ENCODE measurements at regions not wholly inside any gene's neighbourhood (a gene's known extent, or its start where the extent isn't known, plus 50 kb on each side); places are given as distances from the start of the nearest gene placed in this dataset.
A peak's percentile ranks its signal among the peaks of the same experiment; 100 is the strongest.

GRCh38 chr3:159819676-159820075, 169.0 kb upstream of the IL12A start:
- no peaks in the 10 kb centered on the region for H3K27me3 ChIP-seq (ENCODE audit: control insufficient read depth, insufficient read depth, low read length)
- no peak overlapping the region for H3K9ac ChIP-seq
- no peak for TF ChIP-seq CTCF (IDR thresholded peaks at IDR 0.05)
- no peak overlapping the region for H3K4me3 ChIP-seq (ENCODE audit: low read depth, low read length)
- no peak overlapping the region for H2AFZ ChIP-seq
- no peak overlapping the region for H3K4me2 ChIP-seq (ENCODE audit: low read length)
- no peaks in the 10 kb centered on the region for H3K79me2 ChIP-seq
- H3K9me3 ChIP-seq (ENCODE audit: control insufficient read depth, low read length), result no peaks in the 10 kb centered on the region
- H3K27ac ChIP-seq, result no peak overlapping the region
- H3K4me1 ChIP-seq, result peaks cover 6% of the 10 kb centered on the region
- H3K36me3 ChIP-seq (ENCODE audit: control insufficient read depth, insufficient read depth, low read length), result no peaks in the 10 kb centered on the region

GRCh38 chr3:159821110-159821509, 167.5 kb upstream of the IL12A start:
- H3K36me3 ChIP-seq (ENCODE audit: control insufficient read depth, insufficient read depth, low read length), result no peaks in the 10 kb centered on the region
- no peaks in the 10 kb centered on the region for H3K79me2 ChIP-seq
- peaks cover 6% of the 10 kb centered on the region for H3K4me1 ChIP-seq
- no peak for TF ChIP-seq CTCF (IDR thresholded peaks at IDR 0.05)
- no peaks in the 10 kb centered on the region for H3K9me3 ChIP-seq (ENCODE audit: control insufficient read depth, low read length)
- H3K4me2 ChIP-seq (ENCODE audit: low read length), result no peak overlapping the region
- H3K27ac ChIP-seq, result no peak overlapping the region
- no peaks in the 10 kb centered on the region for H3K27me3 ChIP-seq (ENCODE audit: control insufficient read depth, insufficient read depth, low read length)
- H2AFZ ChIP-seq, result no peak overlapping the region
- no peak overlapping the region for H3K9ac ChIP-seq
- no peak overlapping the region for H3K4me3 ChIP-seq (ENCODE audit: low read depth, low read length)

GRCh38 chr3:159821736-159822135, 166.9 kb upstream of the IL12A start:
- Histone ChIP-seq H3K36me3 (ENCODE audit: control insufficient read depth, insufficient read depth, low read length) (no peaks in the 10 kb centered on the region), H3K9ac (no peak overlapping the region), H3K79me2 (no peaks in the 10 kb centered on the region), H3K4me2 (ENCODE audit: low read length) (no peak overlapping the region), H3K4me3 (ENCODE audit: low read depth, low read length) (no peak overlapping the region), H3K9me3 (ENCODE audit: control insufficient read depth, low read length) (no peaks in the 10 kb centered on the region), H3K27ac (no peak overlapping the region), H3K4me1 (peaks cover 6% of the 10 kb centered on the region), H3K27me3 (ENCODE audit: control insufficient read depth, insufficient read depth, low read length) (no peaks in the 10 kb centered on the region), H2AFZ (no peak overlapping the region)
- no peak for TF ChIP-seq CTCF (IDR thresholded peaks at IDR 0.05)

- H3K4me2 ChIP-seq (ENCODE audit: low read length), result no peak overlapping the region
- no peak overlapping the region for H3K27ac ChIP-seq
- H3K4me3 ChIP-seq (ENCODE audit: low read depth, low read length), result no peak overlapping the region
- H3K36me3 ChIP-seq (ENCODE audit: control insufficient read depth, insufficient read depth, low read length), result no peaks in the 10 kb centered on the region
- peaks cover 6% of the 10 kb centered on the region for H3K4me1 ChIP-seq
- no peaks in the 10 kb centered on the region for H3K27me3 ChIP-seq (ENCODE audit: control insufficient read depth, insufficient read depth, low read length)
- no peaks in the 10 kb centered on the region for H3K9me3 ChIP-seq (ENCODE audit: control insufficient read depth, low read length)
- TF ChIP-seq CTCF (IDR thresholded peaks at IDR 0.05), result no peak
- no peak overlapping the region for H2AFZ ChIP-seq
- H3K9ac ChIP-seq, result no peak overlapping the region
- H3K79me2 ChIP-seq, result no peaks in the 10 kb centered on the region
These were observed 164.9 kb upstream of the IL12A start for GRCh38 chr3:159823780-159824179.

- no peaks in the 10 kb centered on the region for H3K36me3 ChIP-seq (ENCODE audit: control insufficient read depth, insufficient read depth, low read length)
- H3K27me3 ChIP-seq (ENCODE audit: control insufficient read depth, insufficient read depth, low read length), result no peaks in the 10 kb centered on the region
- no peak overlapping the region for H3K9ac ChIP-seq
- H3K79me2 ChIP-seq, result no peaks in the 10 kb centered on the region
- no peak for TF ChIP-seq CTCF (IDR thresholded peaks at IDR 0.05)
- peaks cover 7% of the 10 kb centered on the region for H3K4me1 ChIP-seq
- no peak overlapping the region for H3K27ac ChIP-seq
- H3K4me3 ChIP-seq (ENCODE audit: low read depth, low read length), result no peak overlapping the region
- no peak overlapping the region for H3K4me2 ChIP-seq (ENCODE audit: low read length)
- no peaks in the 10 kb centered on the region for H3K9me3 ChIP-seq (ENCODE audit: control insufficient read depth, low read length)
- peak overlapping the region; percentile 18 for H2AFZ ChIP-seq
These were observed 164.3 kb upstream of the IL12A start for GRCh38 chr3:159824333-159824732.

Measured in parathyroid adenoma (tissue), 2 donors.